Parathyroid adenoma (tissue), 2 donors: ENCODE measurements at regions not wholly inside any gene's neighbourhood (a gene's known extent, or its start where the extent isn't known, plus 50 kb on each side); places are given as distances from the start of the nearest gene placed in this dataset.

ENCODE experiments used
- H2AFZ ChIP-seq: fragments of 300-600 bp; sonication (generic); one replicate; pipeline ENCODE4 v1.7.0; 2017; ENCODE audit warnings: antibody characterized with exemption, mild to moderate bottlenecking
- H3K27ac ChIP-seq: fragments of 300-600 bp; sonication (generic); one replicate; pipeline ENCODE4 v1.7.0; 2017
- H3K27me3 ChIP-seq: fragments of 300-600 bp; sonication (generic); one replicate; pipeline ENCODE4 v1.7.0; 2017; ENCODE audit warnings: low read length; ENCODE audit not compliant: control insufficient read depth, insufficient read depth
- H3K36me3 ChIP-seq: fragments of 300-600 bp; sonication (generic); one replicate; pipeline ENCODE4 v1.7.0; 2017; ENCODE audit warnings: low read length; ENCODE audit not compliant: control insufficient read depth, insufficient read depth
- H3K4me1 ChIP-seq: fragments of 300-600 bp; sonication (generic); one replicate; pipeline ENCODE4 v1.7.0; 2017; ENCODE audit warnings: control low read depth
- H3K4me2 ChIP-seq: fragments of 300-600 bp; sonication (generic); one replicate; pipeline ENCODE4 v1.7.0; 2017; ENCODE audit warnings: low read length
- H3K4me3 ChIP-seq: fragments of 300-600 bp; sonication (generic); one replicate; pipeline ENCODE4 v1.7.0; 2017; ENCODE audit warnings: low read depth, low read length
- H3K79me2 ChIP-seq: fragments of 300-600 bp; sonication (generic); one replicate; pipeline ENCODE4 v1.7.0; 2017; ENCODE audit warnings: control low read depth
- H3K9ac ChIP-seq: fragments of 300-600 bp; sonication (generic); one replicate; pipeline ENCODE4 v1.7.0; 2017; ENCODE audit warnings: mild to moderate bottlenecking
- H3K9me3 ChIP-seq: fragments of 300-600 bp; sonication (generic); one replicate; pipeline ENCODE4 v1.7.0; 2017; ENCODE audit warnings: low read length; ENCODE audit not compliant: control insufficient read depth
- CTCF ChIP-seq: fragments of 300-600 bp; sonication (generic); IDR thresholded peaks from one replicate; pipeline ENCODE4 v1.7.0; 2017; ENCODE audit warnings: antibody characterized with exemption, mild to moderate bottlenecking
- donor health status: primary hyperparathyroidism.

GRCh38 chr5:28927559-28928326, 1889.4 kb upstream of the CDH9 start:
- H2AFZ ChIP-seq: no peak overlapping the region
- H3K27ac ChIP-seq: no peak overlapping the region
- no peak overlapping the region for H3K9ac ChIP-seq
- H3K36me3 ChIP-seq: no peaks in the 10 kb centered on the region
- H3K4me2 ChIP-seq: no peak overlapping the region
- no peak for TF ChIP-seq CTCF
- H3K79me2 ChIP-seq: no peaks in the 10 kb centered on the region
- no peaks in the 10 kb centered on the region for H3K9me3 ChIP-seq
- H3K4me3 ChIP-seq: no peak overlapping the region
- no peaks in the 10 kb centered on the region for H3K27me3 ChIP-seq
- H3K4me1 ChIP-seq: no peaks in the 10 kb centered on the region

GRCh38 chr5:28926422-28926821, 1888.0 kb upstream of the CDH9 start:
- no peak overlapping the region for H3K9ac ChIP-seq
- H2AFZ ChIP-seq: no peak overlapping the region
- H3K27ac ChIP-seq: no peak overlapping the region
- H3K4me2 ChIP-seq: no peak overlapping the region
- no peak overlapping the region for H3K4me3 ChIP-seq
- no peaks in the 10 kb centered on the region for H3K9me3 ChIP-seq
- H3K36me3 ChIP-seq: no peaks in the 10 kb centered on the region
- H3K27me3 ChIP-seq: no peaks in the 10 kb centered on the region
- H3K79me2 ChIP-seq: no peaks in the 10 kb centered on the region
- TF ChIP-seq CTCF: no peak
- H3K4me1 ChIP-seq: no peaks in the 10 kb centered on the region

GRCh38 chr5:28917631-28918030, 1879.2 kb upstream of the CDH9 start:
- H3K4me3 ChIP-seq: no peak overlapping the region
- no peaks in the 10 kb centered on the region for H3K36me3 ChIP-seq
- no peaks in the 10 kb centered on the region for H3K79me2 ChIP-seq
- no peak for TF ChIP-seq CTCF
- H3K4me1 ChIP-seq: no peaks in the 10 kb centered on the region
- H3K9ac ChIP-seq: no peak overlapping the region
- no peaks in the 10 kb centered on the region for H3K9me3 ChIP-seq
- no peaks in the 10 kb centered on the region for H3K27me3 ChIP-seq
- no peak overlapping the region for H3K4me2 ChIP-seq
- no peak overlapping the region for H2AFZ ChIP-seq
- no peak overlapping the region for H3K27ac ChIP-seq

- no peak overlapping the region for H2AFZ ChIP-seq
- no peaks in the 10 kb centered on the region for H3K79me2 ChIP-seq
- no peaks in the 10 kb centered on the region for H3K36me3 ChIP-seq
- no peaks in the 10 kb centered on the region for H3K4me1 ChIP-seq
- H3K9me3 ChIP-seq: no peaks in the 10 kb centered on the region
- H3K9ac ChIP-seq: no peak overlapping the region
- no peaks in the 10 kb centered on the region for H3K27me3 ChIP-seq
- TF ChIP-seq CTCF: no peak
- no peak overlapping the region for H3K4me2 ChIP-seq
- no peak overlapping the region for H3K27ac ChIP-seq
- no peak overlapping the region for H3K4me3 ChIP-seq
Measured at GRCh38 chr5:28914297-28914696, 1875.9 kb upstream of the CDH9 start.

GRCh38 chr5:28903643-28904042, 1865.3 kb upstream of the CDH9 start:
- H2AFZ ChIP-seq: no peak overlapping the region
- no peak overlapping the region for H3K9ac ChIP-seq
- no peaks in the 10 kb centered on the region for H3K4me1 ChIP-seq
- no peaks in the 10 kb centered on the region for H3K9me3 ChIP-seq
- no peaks in the 10 kb centered on the region for H3K36me3 ChIP-seq
- no peak overlapping the region for H3K27ac ChIP-seq
- no peak overlapping the region for H3K4me2 ChIP-seq
- no peak for TF ChIP-seq CTCF
- no peak overlapping the region for H3K4me3 ChIP-seq
- no peaks in the 10 kb centered on the region for H3K79me2 ChIP-seq
- no peaks in the 10 kb centered on the region for H3K27me3 ChIP-seq
